Large intestine (tissue), 3 donors: ENCODE measurements at regions not wholly inside any gene's neighbourhood (a gene's known extent, or its start where the extent isn't known, plus 50 kb on each side); places are given as distances from the start of the nearest gene placed in this dataset.

ENCODE experiments used
- DNase-seq, 2 donors: peaks; one replicate each; pipeline versions ENCODE4 v3.0.0 to v3.0.0-alpha.2; 2013
- H3K27ac ChIP-seq: one replicate; pipeline ENCODE4 v1.5.1; 2013; ENCODE audit warnings: low read length
- H3K27me3 ChIP-seq: 2 replicates; pipeline ENCODE4 v1.6.1; 2013; ENCODE audit warnings: low read length; ENCODE audit not compliant: control insufficient read depth, insufficient read depth
- H3K36me3 ChIP-seq: 2 replicates; pipeline ENCODE4 v1.6.1; 2013; ENCODE audit warnings: low read length; ENCODE audit not compliant: control insufficient read depth, insufficient read depth
- H3K4me1 ChIP-seq: one replicate; pipeline ENCODE4 v1.6.1; 2013; ENCODE audit warnings: low read length; ENCODE audit not compliant: control insufficient read depth, insufficient read depth
- H3K4me3 ChIP-seq: one replicate; pipeline ENCODE4 v1.5.1; 2013; ENCODE audit warnings: low read length
- H3K9me3 ChIP-seq: one replicate; pipeline ENCODE4 v1.6.1; 2013; ENCODE audit warnings: mild to moderate bottlenecking, low read depth, low read length, moderate library complexity; ENCODE audit not compliant: control insufficient read depth
- WGBS: methylation state at CpG from one replicate; pipeline ENCODE4 v1.1.5; 2013; ENCODE audit warnings: low lambda C conversion rate; ENCODE audit not compliant: insufficient coverage; 5-methylcytosine and 5-hydroxymethylcytosine counted together

DNA sequence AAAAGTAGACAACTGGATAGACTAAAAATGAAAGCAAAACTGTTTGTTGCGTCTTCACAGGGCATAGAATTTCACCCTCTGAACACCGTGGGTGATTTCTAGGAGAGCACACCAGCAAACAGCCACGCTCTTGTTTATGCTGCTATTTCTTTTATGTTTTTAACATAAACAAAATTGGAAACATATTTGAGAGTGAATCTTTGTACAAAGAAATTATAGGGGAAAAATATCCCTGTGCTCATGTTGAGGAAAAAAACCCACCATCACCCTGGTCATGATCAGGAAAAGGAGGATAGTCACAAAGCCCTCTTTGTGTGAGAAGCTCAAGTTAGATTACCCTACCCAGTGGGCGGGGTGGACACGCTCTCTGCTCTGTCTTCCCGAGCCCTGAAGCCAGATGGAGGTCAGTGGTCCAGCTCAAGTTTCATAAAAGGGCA is 313.3 kb downstream of the SATB1 start:
- Histone ChIP-seq H3K4me3 (no peak overlapping the region), H3K27me3 (no peaks in the 10 kb centered on the region), H3K9me3 (no peaks in the 10 kb centered on the region), H3K27ac (no peak overlapping the region), H3K4me1 (no peaks in the 10 kb centered on the region), H3K36me3 (no peaks in the 10 kb centered on the region)
- WGBS = no CpG with 5 or more reads among the region's 6 CpGs
- peak in 1 of 2 donors; percentile 5 for DNase-seq

DNA sequence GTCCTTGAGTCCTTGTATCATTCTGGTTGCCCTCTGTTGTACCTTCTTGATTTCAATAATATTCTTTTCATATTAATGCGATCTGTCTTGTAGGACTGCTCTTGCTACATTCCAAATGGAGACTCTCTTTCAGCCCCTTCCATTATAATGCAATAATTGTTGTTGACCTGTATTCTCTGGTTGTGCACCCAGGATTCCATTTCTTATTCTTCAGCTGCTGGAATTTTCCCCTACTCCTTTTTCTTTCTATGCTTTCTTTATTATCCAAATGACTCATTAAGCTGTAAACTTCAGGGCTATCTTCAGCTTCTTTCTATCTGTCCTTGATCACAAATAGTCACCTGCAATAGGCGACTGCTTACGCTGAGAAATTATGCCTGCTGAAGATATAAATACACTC is 321.5 kb downstream of the SATB1 start:
- DNase-seq = no peak
- H3K27ac ChIP-seq = no peak overlapping the region
- H3K9me3 ChIP-seq = no peaks in the 10 kb centered on the region
- 100% methylated on average over 1 of the region's 3 CpGs for WGBS
- H3K36me3 ChIP-seq = no peaks in the 10 kb centered on the region
- H3K4me3 ChIP-seq = no peak overlapping the region
- H3K4me1 ChIP-seq = no peaks in the 10 kb centered on the region
- no peaks in the 10 kb centered on the region for H3K27me3 ChIP-seq

DNA sequence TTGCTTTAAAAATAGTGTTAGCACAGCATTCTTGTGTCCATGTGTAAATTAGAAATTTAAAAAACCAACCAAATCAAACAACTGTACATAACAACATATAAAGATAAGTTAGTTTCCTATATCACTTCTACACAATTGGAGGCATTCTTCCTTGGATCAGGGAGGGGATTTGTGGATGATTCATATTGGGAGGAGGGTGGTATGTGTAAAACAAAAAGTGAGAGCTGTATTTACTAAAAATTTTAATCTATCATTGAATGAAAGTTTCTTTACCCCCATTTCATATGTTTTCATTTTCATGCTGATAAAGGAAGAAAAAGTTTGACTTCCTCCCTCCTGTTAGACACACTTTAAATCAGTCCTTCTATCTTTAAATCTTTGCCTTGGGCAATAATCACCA is 325.0 kb downstream of the SATB1 start:
- Histone ChIP-seq H3K36me3 (no peaks in the 10 kb centered on the region), H3K9me3 (no peaks in the 10 kb centered on the region), H3K4me1 (no peaks in the 10 kb centered on the region), H3K4me3 (no peak overlapping the region), H3K27ac (no peak overlapping the region), H3K27me3 (no peaks in the 10 kb centered on the region)
- no peak for DNase-seq

DNA sequence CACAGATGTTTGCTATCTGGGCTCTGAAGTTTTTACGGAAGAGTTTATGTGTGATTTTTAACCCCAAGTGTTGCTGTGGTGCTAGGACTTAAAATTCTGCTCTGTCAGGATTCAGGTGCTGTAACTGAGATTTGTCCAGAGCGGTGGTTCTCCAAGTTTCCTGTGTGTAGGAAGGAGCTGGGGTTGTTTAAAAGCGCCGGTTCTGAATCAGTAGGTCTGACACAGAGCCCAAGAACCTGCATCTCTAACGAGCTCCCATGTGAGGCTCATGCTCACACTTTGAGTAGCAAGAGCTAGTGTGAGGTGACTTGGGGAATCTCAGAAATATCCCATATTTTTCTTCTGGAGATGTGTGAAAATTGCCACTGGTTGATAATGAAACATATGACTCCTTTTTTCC is 325.5 kb downstream of the SATB1 start:
- Histone ChIP-seq H3K4me3 (no peak overlapping the region), H3K27me3 (no peaks in the 10 kb centered on the region), H3K9me3 (no peaks in the 10 kb centered on the region), H3K4me1 (no peaks in the 10 kb centered on the region), H3K27ac (no peak overlapping the region), H3K36me3 (no peaks in the 10 kb centered on the region)
- DNase-seq = no peak
- WGBS = 100% methylated on average over 1 of the region's 5 CpGs

DNA sequence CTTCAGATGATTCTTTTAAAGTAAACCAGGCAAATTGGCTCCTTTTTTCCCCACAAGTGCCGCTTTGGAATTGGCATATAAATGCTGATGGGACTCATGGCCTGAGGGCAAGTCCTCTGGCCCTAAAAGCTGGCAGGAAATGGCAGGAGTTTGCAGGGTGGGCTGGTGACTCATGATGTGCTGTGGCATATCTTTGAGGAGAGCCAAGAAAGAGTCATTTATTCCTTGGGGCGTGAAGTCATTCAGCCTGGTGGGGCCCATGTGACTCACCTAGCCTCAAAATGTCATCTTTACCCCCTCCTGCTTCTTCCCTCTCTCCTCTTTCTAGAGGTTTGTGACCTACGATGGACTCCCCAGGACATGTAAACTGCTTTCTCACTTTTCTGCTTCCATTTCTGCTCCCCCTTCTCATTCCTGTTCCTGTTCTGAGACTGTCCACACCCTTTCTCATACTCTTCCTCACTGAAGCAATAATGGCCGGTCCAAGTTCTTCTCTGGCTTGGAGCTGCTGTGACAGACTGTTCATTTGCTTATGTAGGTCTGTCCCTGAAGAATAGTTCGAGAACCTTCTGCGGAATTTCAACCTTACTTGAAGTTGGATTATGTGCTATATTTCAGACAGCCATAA is 326.1 kb downstream of the SATB1 start:
- DNase-seq = no peak
- Histone ChIP-seq H3K36me3 (no peaks in the 10 kb centered on the region), H3K4me1 (no peaks in the 10 kb centered on the region), H3K27me3 (no peaks in the 10 kb centered on the region), H3K9me3 (no peaks in the 10 kb centered on the region), H3K4me3 (no peak overlapping the region), H3K27ac (no peak overlapping the region)
- WGBS = 100% methylated on average over 1 of the region's 6 CpGs

DNA sequence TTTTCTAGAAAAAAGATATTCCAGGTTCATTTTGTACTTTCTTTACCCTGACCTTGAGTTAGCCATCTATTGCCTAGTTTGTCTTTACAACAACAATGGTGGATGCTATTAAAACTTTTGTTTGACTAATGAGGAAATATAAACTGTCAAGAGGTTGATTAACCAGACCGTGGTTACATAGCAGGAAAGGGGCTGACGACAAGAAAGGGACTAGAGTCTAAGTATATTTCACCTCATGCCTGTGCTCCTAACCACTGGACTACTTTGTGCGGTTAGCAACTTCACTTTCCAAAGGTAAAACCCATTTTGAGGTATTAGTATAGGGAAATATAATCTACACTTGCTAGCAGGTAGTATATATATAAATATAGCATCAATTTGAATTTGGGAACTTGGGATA is 327.1 kb downstream of the SATB1 start:
- DNase-seq = no peak
- Histone ChIP-seq H3K4me3 (no peak overlapping the region), H3K27me3 (no peaks in the 10 kb centered on the region), H3K4me1 (no peaks in the 10 kb centered on the region), H3K36me3 (no peaks in the 10 kb centered on the region), H3K27ac (no peak overlapping the region), H3K9me3 (no peaks in the 10 kb centered on the region)
- WGBS = no CpG with 5 or more reads among the region's 3 CpGs

DNA sequence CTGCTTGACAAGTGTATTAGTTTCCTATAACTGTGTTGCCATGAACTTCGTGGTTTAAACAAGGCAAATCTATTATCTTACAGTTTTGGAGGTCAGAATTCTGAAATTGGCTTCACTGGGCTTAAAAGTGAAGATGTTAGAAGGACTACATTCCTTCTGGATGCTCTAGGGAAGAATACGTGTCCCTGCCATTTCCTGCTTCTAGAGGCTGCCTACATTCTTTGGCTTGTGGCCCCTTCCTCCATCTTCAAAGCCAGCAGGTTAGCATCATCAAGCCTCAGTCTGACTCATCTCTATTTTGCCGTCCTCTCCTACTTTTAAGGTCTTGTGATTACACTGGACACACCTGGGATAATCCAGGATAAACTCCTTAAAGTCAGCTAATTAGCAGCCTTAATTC is 327.7 kb downstream of the SATB1 start:
- Histone ChIP-seq H3K4me3 (no peak overlapping the region), H3K4me1 (no peaks in the 10 kb centered on the region), H3K27ac (no peak overlapping the region), H3K9me3 (no peaks in the 10 kb centered on the region), H3K27me3 (no peaks in the 10 kb centered on the region), H3K36me3 (no peaks in the 10 kb centered on the region)
- DNase-seq = no peak
- 100% methylated on average over 1 of the region's 3 CpGs for WGBS

DNA sequence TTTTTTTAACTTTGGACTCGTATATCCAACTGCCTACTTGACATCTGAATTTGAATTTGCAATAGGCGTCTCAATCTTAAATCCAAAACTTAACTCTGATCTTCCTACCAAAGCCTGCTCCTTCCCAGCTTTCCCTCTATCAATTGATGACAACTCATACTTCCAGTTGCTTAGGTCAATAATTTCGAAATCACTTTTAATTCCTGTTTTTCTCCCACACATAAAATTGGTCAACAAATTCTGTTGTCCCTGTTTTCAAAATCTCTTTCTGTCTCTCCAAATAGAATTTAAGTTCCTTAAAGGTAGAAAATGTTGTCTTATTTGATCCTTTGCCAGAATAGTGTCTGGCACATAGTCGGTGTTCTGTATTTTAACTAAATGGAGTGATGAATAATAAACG is 332.4 kb downstream of the SATB1 start:
- no peak for DNase-seq
- WGBS = 58% methylated on average over 5 of the region's 5 CpGs
- Histone ChIP-seq H3K36me3 (no peaks in the 10 kb centered on the region), H3K4me3 (no peak overlapping the region), H3K9me3 (no peaks in the 10 kb centered on the region), H3K4me1 (no peaks in the 10 kb centered on the region), H3K27ac (no peak overlapping the region), H3K27me3 (no peaks in the 10 kb centered on the region)

DNA sequence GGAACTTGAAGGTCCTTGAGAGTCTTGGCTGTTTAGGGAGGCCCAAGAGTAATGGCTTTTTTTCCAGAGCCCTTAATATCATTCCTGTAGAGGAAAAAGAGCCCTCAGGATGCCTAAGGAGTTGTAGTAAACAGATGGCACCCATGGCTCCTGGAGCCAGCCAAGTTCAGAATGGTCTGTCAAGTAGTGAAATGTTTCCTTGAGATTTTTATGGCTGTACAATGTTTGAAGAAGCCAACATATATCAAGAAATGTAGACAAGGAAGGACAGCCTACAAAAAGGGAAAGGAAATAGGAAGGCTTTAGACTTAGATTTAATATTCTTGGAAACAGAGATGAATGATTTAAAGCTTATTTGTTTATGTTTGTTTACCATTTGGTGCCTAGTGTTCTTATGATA is 334.8 kb downstream of the SATB1 start:
- no peaks in the 10 kb centered on the region for H3K36me3 ChIP-seq
- no peak overlapping the region for H3K4me3 ChIP-seq
- no peak overlapping the region for H3K27ac ChIP-seq
- no peaks in the 10 kb centered on the region for H3K27me3 ChIP-seq
- no peak for DNase-seq
- no peaks in the 10 kb centered on the region for H3K4me1 ChIP-seq
- no peaks in the 10 kb centered on the region for H3K9me3 ChIP-seq

DNA sequence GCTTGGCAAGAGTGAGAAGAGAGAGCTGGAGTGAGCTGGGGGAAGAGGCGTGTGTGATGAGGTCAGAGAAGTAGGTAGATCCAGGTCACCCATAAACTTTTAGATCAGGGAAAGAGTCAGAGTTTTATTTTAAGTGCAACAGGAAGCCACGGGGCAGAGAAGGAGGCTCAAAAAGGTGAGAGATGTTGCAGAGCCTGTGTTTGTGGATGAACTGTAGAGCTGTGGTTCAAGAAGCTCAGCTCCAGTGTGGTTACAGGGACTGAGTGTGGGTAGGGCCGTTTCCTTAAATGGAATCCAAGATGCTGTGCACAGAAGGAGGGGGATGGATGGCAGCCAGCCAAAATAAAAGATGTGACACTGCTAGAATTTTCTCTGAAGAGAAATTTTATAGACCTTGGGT is 337.2 kb downstream of the SATB1 start:
- WGBS = no CpG with 5 or more reads among the region's 3 CpGs

DNA sequence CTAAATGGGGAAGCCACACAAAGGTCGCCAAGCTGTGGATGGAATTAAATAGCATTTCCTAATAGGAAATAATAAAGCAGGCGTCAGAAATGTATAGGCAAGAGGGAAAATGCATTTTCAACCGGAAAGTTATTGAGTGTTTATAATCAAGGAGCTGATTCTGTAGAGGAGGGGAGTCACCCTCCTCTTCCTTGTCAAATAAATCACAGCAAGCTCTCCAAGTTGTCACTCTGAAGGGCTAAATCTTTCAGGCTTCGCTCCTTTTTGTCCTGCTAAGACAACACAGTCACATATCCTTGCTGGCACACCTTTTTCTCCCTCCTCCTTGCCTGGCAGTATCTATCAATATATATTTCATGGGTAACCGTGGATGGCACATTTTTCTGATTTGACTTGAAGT is 338.4 kb downstream of the SATB1 start:
- Histone ChIP-seq H3K27me3 (no peaks in the 10 kb centered on the region), H3K4me3 (no peak overlapping the region), H3K27ac (no peak overlapping the region), H3K4me1 (no peaks in the 10 kb centered on the region), H3K36me3 (no peaks in the 10 kb centered on the region), H3K9me3 (no peaks in the 10 kb centered on the region)
- no peak for DNase-seq
- 53% methylated on average over 2 of the region's 5 CpGs for WGBS

More for the DNA sequence above, 337.2 kb downstream of the SATB1 start:
- Histone ChIP-seq H3K4me3 (no peak overlapping the region), H3K9me3 (no peaks in the 10 kb centered on the region), H3K4me1 (no peaks in the 10 kb centered on the region), H3K36me3 (no peaks in the 10 kb centered on the region), H3K27me3 (no peaks in the 10 kb centered on the region), H3K27ac (no peak overlapping the region)
- DNase-seq = no peak
